HCT116 (cell line): ENCODE measurements at regions not wholly inside any gene's neighbourhood (a gene's known extent, or its start where the extent isn't known, plus 50 kb on each side); places are given as distances from the start of the nearest gene placed in this dataset.

ENCODE experiments used
- FOSL1 ChIP-seq: IDR thresholded peaks from 2 replicates; pipeline ENCODE4 v1.6.1; 2012; ENCODE audit warnings: low read depth
- TF ChIP-seq, protein P1 (sequence below): IDR thresholded peaks from 2 replicates; pipeline ENCODE4 v1.6.1; 2012

DNA sequence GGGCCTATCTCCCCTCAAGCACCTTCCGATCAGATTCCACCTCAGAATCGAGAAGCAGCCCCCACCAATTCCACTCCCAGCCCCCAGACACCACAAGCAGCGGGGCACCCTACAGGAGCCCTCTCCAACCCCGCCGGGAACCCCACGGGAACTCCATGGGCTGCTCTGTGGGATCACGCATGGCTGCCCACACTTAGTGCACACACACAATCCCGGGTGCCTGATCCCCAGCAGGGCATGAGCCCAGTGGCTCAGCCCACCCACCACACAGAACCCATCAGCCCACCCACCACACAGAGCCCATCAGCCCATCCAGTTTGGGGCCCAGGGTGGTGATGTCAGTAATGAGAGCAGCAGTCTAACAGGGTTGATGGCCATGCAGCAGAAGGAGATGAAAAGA lies 141.6 kb upstream of the LINGO1 start:
- TF ChIP-seq FOSL1: no peak
- TF ChIP-seq, protein P1, sequence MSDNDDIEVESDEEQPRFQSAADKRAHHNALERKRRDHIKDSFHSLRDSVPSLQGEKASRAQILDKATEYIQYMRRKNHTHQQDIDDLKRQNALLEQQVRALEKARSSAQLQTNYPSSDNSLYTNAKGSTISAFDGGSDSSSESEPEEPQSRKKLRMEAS: no peak
